Right lobe of liver (tissue), 4 donors: ENCODE measurements at regions not wholly inside any gene's neighbourhood (a gene's known extent, or its start where the extent isn't known, plus 50 kb on each side); places are given as distances from the start of the nearest gene placed in this dataset.

Source experiments
- POLR2A ChIP-seq: fragments of 450-650 bp; IDR thresholded peaks from one replicate; pipeline ENCODE4 v1.6.1; 2017; ENCODE audit warnings: antibody characterized with exemption, mild to moderate bottlenecking
- TF ChIP-seq, protein P1 (sequence below), 4 donors: fragments of 200-600 bp in 3 of 4; fragments of 450-650 bp in 1 of 4; IDR thresholded peaks; one replicate each; pipeline versions ENCODE4 v1.5.1 to v1.8.0; 2016 to 2022; ENCODE audit warnings: antibody characterized with exemption in 4 of 4, mild to moderate bottlenecking in 2 of 4
- donor health status: DM: no; HTN: no; CAD: no.
- donor health status: DM: no; HTN: no; CAD: no.
- donor health status: DM: no; HTN: yes; CAD: no.

DNA sequence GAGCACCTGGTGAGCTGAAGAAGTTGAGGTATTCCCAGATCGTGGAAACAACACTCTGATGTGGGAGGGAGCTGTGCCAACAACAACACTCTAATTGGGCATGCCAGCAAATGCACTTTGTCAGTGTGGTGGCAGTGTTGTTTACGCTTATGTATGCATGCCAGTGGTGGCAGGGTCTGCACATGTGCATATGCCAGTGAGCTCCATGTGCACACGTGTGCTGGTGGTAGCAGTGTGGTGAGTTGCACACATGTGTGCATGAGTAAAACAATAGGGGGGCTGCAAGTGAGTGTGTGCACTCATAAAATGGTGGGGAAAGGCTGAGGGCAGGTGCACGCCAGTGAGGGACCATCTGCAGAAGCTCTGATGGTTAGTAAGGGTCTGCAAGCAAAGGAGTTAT, 134.2 kb downstream of the DMRTA1 start:
- no peak for TF ChIP-seq POLR2A
- TF ChIP-seq, protein P1, sequence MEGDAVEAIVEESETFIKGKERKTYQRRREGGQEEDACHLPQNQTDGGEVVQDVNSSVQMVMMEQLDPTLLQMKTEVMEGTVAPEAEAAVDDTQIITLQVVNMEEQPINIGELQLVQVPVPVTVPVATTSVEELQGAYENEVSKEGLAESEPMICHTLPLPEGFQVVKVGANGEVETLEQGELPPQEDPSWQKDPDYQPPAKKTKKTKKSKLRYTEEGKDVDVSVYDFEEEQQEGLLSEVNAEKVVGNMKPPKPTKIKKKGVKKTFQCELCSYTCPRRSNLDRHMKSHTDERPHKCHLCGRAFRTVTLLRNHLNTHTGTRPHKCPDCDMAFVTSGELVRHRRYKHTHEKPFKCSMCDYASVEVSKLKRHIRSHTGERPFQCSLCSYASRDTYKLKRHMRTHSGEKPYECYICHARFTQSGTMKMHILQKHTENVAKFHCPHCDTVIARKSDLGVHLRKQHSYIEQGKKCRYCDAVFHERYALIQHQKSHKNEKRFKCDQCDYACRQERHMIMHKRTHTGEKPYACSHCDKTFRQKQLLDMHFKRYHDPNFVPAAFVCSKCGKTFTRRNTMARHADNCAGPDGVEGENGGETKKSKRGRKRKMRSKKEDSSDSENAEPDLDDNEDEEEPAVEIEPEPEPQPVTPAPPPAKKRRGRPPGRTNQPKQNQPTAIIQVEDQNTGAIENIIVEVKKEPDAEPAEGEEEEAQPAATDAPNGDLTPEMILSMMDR (IDR thresholded peaks at IDR 0.05), result no peak
